ENCODE measurements at regions not wholly inside any gene's neighbourhood (a gene's known extent, or its start where the extent isn't known, plus 50 kb on each side); places are given as distances from the start of the nearest gene placed in this dataset.

DNA sequence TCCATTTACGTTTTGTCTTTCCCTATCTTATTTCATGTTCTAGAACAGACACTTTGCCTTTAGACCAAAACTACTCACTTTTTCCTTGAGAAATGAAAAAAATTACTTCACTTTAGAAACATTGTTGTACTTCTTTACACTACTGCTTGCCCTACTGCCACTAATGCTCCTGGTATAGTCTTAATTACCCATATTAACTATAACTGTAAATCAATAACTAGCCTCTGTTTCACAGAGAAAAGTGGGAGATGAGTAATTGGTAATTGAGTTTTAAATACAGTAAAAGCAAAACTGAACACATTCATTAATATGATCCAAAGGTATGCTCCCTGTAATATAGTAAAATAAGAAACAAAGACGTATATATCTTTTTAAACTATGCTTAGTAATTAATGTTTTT, 111.1 kb upstream of the JADE1 start:
- TF ChIP-seq FOXK1 (CRISPR knock-in tag; IDR thresholded peaks at IDR 0.05) (no peak), CTCF (IDR thresholded peaks at IDR 0.05) (no peak), ESRRA (CRISPR knock-in tag; IDR thresholded peaks at IDR 0.05; ENCODE audit: borderline replicate concordance) (no peak), E2F1 (CRISPR knock-in tag; IDR thresholded peaks at IDR 0.05) (no peak), FOXP4 (CRISPR knock-in tag; IDR thresholded peaks at IDR 0.05) (no peak), KAT7 (CRISPR knock-in tag; IDR thresholded peaks at IDR 0.05; ENCODE audit: borderline replicate concordance) (no peak), TP53 (CRISPR knock-in tag; IDR thresholded peaks at IDR 0.05) (no peak), AFF4 (CRISPR knock-in tag; IDR thresholded peaks at IDR 0.05; ENCODE audit: borderline replicate concordance) (no peak), ZNF317 (CRISPR knock-in tag; IDR thresholded peaks at IDR 0.05; ENCODE audit: borderline replicate concordance, low read depth) (no peak), SMAD3 (CRISPR knock-in tag; IDR thresholded peaks at IDR 0.05; ENCODE audit: borderline replicate concordance) (no peak), CREB1 (CRISPR knock-in tag; IDR thresholded peaks at IDR 0.05) (no peak)
- TF ChIP-seq, protein P1, sequence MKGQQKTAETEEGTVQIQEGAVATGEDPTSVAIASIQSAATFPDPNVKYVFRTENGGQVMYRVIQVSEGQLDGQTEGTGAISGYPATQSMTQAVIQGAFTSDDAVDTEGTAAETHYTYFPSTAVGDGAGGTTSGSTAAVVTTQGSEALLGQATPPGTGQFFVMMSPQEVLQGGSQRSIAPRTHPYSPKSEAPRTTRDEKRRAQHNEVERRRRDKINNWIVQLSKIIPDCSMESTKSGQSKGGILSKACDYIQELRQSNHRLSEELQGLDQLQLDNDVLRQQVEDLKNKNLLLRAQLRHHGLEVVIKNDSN (CRISPR knock-in tag; IDR thresholded peaks at IDR 0.05), result no peak
